CD4-positive, alpha-beta T cell treated with Interleukin-21 for 1 hour (primary cell): ENCODE measurements at regions not wholly inside any gene's neighbourhood (a gene's known extent, or its start where the extent isn't known, plus 50 kb on each side); places are given as distances from the start of the nearest gene placed in this dataset.
"Not testable (repeated sequence)": the region's sequence is repeated elsewhere in the genome, so short reads cannot be mapped to it uniquely, and the experiment has no call there.

Experiments used
- DNase-seq: peaks from one replicate; pipeline ENCODE4 v3.0.0-alpha.2; 2020

GRCh38 chr11:115605871-115606497, 101.8 kb upstream of the CADM1 start:
- DNase-seq, result no peak

DNA sequence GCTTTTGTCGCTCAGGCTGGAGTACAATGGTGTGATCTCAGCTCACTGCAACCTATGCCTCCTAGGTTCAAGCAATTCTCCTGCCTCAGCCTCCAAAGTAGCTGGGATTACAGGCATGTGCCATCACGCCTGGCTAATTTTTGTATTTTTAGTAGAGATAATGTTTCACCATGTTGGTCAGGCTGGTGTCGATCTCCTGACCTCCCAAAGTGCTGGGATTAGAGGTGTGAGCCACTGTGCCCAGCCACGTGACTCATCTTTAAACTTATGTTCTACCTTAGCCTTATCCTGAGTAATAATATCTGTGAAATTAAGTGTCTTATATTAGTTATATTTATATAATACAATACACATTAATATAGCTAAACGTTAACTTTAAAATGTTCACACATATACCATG, 101.2 kb upstream of the CADM1 start:
- DNase-seq, result not testable (repeated sequence)

- no peak for DNase-seq
Observed at GRCh38 chr11:115599125-115599524, 94.9 kb upstream of the CADM1 start.

DNA sequence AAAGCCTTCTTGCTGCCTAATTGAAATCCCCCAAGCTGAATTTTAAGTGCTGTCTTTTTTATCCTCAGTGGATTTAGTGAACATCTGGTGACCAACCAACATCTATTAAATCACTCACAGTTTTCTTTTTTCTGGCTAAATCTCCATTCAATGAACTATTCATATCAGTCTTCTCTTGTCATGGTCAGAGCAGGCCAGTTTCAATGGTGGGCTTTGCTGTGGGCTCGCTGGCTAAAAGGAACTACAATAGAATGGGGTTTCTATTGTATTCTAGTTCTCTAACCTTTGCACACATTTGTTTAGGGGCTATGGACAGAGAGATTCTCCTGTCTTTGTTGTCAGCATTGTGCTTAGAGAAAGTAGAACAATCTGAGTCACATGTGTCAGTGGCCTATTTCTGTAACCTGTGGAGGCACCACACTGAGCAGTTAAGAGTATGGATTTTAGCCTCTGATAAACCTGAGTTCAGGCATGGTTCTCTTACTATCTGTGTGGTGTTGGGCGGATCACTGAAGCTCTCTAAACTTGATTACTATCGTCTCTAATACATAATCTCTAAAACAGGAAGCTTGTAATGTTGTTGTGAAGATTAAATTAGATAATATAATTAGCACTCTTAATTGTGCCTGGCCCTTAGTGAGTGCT, 94.2 kb upstream of the CADM1 start:
- DNase-seq, result no peak

DNA sequence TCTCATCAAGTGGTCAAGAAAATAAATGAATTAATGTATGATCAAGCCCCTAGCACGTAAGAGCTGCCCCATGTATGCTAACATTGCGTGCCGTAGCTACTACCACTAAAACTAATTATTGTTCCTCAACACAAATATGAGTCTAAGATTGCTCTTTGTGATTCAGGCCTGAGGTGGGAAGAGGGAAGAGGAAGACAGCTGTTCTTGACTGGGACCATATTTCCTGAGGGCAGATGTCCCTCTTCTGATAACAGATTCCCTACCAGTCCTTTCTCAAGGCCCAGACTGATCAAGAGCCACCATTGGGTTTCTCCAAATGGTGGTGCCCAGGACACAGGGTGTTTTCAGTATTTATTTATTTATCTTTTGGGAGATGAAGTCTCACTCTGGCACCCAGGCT, 87.2 kb upstream of the CADM1 start:
- no peak for DNase-seq

DNA sequence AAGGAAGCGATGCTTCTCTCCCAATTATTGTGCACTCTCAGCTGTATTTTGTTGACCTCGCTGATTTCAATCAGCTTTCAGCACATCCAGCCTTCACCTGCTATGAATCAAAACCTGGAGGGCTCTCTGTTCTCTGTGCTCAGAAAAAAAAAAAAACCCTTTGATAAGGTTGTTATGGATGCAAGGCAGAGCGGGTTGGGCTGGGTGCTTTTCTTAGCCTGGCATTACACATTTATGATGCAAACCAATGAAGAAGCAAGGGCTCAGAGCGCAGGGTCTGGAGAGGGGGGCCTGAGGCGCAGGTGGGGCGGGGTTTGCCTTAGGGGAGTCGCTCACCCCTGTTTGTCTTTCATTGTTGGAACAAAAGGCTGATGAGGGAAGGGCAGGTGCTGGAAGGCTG, 86.0 kb upstream of the CADM1 start:
- DNase-seq, result no peak

DNA sequence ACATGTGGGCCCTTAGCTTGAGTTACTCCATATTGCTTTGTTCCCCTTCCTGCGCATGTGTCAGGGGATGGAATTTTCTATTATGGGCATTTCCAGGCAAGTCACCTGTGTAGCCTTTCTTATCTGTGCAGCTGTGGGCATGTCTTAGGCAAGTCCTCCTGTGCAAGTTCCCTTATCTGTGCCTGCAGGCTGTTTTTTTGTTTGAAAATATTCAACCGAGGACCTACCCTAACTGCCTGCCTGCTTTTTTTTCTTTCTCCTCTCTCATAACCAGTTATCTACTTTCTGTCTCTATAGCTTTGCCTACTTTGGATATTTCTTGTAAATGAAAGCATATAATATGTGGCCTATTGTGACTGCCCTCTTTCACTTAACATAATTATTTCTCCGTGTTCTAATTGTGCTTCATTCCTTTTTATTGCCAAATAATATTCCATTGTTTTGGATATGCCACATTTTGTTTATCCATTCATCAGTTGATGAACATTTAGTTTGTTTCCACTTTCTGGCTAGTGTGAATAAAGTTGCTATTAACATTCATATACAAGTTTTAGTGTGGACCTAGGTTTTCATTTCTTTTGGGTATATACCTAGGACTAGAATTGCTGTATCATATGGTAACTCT, 83.6 kb upstream of the CADM1 start:
- DNase-seq, result no peak

DNA sequence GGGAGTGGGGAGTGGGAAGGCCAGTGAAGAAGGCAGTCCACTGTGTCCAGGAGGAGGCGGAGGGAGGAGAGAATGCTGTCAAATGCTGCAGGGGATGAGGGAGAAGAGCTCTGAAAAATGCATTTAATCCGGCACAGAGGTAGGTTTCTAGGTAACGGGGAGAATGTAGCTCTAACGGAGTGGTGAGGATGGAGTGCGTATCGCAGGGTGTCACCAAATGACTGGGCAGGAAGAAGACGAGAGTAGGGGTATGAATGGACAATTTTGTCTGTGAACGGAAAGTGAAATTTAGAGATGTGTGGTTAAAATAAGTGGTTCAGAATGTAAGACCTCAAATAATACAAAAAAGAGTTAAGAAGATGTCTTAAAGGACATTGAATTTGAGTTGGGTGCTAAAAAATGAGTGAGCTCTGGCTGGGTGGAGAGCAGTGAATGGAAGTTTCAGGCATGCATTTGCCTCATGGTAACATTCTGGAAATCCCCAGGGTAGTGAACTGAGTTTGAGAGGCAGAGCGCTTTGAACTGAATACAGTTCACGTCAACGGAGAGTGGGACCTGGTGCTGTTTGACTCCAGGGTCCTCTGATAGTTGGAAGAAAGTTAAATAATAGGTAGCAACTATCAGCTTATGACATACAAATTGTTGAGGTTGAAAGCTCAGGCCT, 81.3 kb upstream of the CADM1 start:
- DNase-seq, result no peak

DNA sequence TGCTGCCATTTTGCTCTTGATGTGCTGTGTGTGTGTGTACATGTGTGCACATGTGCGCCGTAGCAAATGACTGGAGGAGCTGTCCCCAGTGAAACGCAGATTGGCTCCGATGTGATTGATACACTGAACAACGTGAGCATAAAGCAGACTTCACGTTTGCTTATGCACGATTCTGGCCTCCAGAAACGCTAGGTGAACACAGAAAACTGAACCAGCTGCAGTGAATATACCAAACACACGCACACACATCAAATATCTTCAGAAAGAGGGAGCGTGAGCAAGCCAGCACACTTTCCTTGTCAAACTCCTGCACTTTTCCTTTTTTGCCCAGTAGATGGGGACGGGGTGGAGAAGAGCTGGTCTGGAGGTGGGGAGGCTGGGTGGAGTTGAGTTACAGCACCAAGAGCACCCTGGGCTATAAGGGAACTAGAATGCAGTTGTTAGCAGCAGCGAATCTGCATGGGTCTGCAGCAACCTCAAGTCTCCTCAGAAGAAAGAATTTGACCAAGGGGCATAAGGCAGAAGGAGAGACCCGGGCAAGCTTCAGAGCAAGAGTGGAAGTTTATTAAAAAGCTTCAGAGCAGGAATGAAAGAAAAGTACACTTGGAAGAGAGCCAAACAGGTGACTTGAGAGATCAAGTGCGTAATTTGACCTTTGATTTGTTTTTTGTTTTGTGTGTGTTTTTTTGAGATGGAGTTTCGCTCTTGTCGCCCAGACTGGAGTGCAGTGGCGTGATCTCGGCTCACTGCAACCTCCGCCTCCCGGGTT, 77.8 kb upstream of the CADM1 start:
- DNase-seq, result no peak

- DNase-seq, result no peak
Observed at GRCh38 chr11:115580927-115581680, 76.9 kb upstream of the CADM1 start.

DNA sequence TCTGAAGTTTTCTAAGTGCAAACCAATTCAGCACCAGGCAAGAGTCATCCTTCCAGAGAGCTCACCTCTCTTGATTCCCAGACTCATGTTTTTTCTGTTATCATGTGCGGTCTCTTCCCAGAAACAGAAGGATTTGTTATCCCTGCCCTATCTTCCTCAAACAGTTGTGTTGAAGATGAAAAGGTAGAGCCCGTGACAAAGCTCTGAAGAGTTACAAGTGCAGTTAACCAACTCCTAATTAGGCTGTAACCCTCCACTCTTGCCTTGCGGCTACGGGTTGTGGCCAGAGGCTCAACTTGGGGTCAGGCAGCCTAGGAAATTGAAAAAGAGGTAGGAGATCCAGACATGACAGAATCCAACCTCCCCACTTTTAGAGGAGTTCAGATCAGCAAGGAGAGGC, 76.2 kb upstream of the CADM1 start:
- no peak for DNase-seq

DNA sequence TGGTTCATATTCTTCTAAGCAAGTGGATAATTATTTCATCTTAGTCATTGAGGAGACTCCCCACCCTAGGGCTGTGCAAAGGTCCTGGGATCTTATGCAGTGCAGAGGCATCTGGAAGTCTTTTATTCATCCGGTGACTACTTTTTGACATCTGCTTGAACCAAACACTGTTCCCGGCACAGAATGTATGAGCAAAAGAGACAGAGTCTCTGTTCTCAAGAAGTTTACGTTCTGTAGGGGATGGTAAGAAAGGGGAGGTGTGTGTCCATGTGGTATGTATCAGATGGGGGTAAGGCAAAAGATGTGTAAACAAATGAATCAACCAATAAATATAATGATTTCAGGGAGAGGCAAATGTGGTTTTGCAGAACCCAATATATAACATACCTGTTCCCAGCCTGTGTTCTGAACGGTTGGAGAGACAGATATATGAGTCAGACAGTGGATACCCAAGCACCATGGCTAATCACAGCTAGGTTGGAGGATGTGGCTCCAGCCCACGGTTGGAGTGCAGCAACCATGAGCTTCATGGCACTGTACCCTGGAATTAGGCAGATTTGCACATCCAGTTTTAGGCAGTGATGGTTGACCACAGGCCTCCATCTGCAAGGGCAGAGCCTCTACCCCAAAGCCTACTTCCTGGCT, 75.1 kb upstream of the CADM1 start:
- DNase-seq, result no peak

DNA sequence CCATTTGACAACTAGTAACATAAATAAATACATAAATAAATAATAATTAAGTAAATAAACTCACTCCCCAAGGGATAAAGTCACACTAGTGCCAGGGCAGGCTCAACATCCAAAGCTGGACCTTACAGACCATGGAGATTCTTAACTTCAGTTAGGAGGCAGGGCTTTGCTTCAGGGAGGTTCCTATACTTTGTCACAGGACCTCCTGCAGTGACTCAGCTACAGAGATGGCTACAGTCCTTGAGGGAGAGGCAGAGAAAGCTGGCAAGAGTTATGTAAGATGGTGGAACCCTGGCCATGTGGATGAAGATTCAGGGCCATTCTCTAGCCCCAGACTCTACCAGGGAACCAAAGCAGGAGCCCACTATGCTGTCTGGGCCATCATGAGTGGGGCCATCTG, 74.1 kb upstream of the CADM1 start:
- DNase-seq, result no peak

DNA sequence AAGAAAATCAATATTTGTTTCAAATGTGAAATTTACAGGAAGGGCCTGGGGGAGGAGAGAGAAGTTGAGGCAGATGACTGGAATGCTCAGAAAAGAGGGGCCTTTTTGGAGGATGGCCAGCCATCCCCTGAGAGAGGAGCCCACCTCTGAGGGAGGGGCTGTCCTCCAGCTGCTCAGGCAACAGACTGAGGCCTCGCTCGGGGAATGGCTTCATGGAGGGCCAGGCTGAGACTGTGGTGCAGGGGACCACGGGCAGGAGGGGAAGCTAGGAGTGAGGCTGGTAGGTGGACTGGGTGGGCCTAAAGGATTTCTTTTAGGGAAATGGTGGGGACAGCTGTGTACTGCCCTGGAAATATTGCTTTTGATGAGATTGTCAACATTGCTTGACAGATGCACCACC, 73.5 kb upstream of the CADM1 start:
- DNase-seq, result no peak

DNA sequence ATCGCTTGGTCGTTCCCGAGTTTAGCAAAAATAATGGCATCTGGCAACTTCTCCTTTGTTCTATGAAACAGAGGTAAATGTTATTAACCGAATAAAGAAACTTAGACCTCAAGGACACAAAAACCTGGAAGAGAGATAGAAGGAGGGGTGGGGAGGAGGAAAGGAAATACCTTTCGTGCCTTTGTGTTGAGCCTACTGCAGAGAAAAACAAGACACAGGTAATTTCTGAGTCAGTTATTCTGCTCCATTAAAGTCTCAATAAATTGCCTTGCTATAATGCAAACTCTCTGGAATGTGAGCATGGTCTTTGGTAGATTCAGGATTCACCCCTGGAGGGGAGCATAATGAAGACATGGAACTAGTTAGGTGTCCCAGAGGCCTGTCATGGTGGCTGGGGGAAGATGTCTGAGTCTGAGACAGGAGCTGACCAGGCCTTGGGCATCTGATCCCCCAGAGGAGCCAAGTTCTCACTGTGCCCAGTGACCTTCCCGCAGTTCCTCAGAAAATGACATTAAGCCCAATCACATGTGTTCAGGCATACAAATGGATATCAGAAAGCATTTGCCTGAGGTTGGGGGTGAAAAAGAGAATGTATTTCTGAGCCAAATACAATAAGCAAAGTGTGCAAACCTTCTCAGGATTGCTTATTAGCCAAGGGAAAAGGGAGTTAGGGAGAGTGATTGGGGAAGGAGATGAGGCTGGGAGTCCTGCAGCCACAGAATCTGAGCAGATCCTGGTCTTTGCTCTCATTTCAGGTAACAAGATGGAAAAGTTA, 72.6 kb upstream of the CADM1 start:
- DNase-seq, result no peak

DNA sequence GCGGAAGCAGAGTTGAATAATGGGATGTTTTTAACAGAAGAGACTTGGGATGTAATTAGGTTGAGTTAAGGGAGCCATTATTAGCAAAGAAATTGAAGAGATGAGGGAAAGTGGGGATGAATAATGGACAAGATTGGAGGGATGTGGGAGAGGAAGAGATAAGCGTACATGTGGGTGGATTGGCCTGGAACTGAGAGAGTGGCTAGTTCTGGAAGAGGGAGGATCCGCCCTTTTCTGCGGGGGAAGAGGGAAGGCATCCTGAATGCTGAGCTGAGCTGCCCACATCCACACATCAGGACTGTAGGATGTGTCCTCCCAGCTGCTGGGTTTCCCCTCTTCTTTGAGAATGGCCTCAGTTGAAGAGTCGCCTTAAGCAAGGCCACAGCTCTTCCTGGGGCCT, 68.3 kb upstream of the CADM1 start:
- DNase-seq, result no peak

DNA sequence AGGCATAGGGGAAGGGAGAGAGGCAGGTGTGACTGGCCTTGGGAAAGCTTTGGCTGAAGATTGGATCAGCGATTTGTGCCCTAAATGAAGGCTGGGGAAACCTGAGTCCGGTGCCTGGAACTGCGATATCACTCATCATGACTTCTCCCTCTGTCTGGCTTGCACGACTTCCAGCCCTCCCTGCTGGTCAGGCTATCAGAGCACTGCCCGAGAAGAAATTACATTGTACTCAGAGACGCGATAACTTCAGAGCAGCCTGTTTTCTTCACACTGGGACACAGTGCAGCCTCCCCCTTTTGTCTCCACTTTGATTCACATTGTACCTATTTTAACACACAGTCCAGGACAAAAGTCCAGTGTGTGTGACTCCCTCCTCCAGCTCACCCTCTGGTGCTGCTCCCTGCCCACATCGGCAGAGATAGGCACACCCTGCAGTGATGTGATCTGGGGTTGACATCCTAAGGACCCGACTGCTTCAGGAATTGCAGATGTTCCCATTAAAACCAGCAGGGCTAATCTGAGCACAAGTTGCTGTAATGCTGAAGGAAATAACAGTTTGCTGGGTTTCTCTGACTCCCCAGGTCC, 62.1 kb upstream of the CADM1 start:
- no peak for DNase-seq

- no peak for DNase-seq
Observed at GRCh38 chr11:115564851-115565250, 60.6 kb upstream of the CADM1 start.

DNA sequence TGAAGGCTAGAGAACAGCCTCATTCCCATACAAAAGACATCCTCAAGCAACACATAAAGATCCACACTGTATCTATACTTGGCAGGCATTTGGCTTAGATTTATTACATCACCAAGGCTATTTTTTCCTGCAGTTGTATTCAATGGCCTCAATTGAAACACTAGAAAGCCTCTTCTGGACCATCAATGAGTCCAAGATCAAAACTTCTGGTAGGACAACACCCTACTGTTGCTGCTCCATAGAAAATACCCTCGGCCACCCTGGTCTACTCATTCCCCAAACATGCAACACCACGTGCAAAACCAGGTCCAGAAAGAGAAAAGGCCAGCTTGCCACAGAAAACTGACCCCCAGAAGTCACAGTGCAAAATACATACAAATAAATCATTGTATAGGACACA, 56.9 kb upstream of the CADM1 start:
- no peak for DNase-seq

DNA sequence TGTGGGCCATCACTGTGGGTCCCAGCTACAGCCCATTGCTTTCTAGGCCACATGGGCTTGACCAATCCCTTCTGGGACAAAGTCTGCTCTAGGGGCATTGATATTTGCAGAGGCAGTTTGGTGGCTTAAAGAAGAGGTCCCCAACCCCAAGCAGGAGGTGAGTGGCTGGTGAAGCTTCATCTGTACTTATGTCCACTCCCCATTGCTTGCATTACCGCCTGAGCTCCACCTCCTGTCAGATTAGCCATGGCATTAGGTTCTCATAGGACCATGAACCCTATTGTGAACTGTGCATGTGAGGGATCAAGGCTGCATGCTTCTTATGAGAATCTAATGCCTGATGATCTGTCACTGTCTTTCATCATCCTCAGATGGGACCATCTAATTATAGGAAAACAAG, 54.4 kb upstream of the CADM1 start:
- DNase-seq, result no peak

- no peak for DNase-seq
Observed at GRCh38 chr11:115557681-115558080, 53.5 kb upstream of the CADM1 start.
